ENCODE measurements at regions not wholly inside any gene's neighbourhood (a gene's known extent, or its start where the extent isn't known, plus 50 kb on each side); places are given as distances from the start of the nearest gene placed in this dataset.

GRCh38 chr14:55752580-55753390 is 172.8 kb downstream of the KTN1 start:
- no peak for TF ChIP-seq POLR2A (IDR thresholded peaks at IDR 0.05)
- TF ChIP-seq, protein P1, sequence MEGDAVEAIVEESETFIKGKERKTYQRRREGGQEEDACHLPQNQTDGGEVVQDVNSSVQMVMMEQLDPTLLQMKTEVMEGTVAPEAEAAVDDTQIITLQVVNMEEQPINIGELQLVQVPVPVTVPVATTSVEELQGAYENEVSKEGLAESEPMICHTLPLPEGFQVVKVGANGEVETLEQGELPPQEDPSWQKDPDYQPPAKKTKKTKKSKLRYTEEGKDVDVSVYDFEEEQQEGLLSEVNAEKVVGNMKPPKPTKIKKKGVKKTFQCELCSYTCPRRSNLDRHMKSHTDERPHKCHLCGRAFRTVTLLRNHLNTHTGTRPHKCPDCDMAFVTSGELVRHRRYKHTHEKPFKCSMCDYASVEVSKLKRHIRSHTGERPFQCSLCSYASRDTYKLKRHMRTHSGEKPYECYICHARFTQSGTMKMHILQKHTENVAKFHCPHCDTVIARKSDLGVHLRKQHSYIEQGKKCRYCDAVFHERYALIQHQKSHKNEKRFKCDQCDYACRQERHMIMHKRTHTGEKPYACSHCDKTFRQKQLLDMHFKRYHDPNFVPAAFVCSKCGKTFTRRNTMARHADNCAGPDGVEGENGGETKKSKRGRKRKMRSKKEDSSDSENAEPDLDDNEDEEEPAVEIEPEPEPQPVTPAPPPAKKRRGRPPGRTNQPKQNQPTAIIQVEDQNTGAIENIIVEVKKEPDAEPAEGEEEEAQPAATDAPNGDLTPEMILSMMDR (IDR thresholded peaks at IDR 0.05) = no peak
- DNase-seq (ENCODE audit: low spot score in 2 of 2) = peak in 1 of 2 donors; percentile 40
- 65 to 67% methylated on average over 7 of the region's 7 CpGs for WGBS, 2 donors
- intact Hi-C loops (cut with DNase I; ENCODE audit: low total_unique reads) = no loop called here
- no peak overlapping the region for H3K4me3 ChIP-seq (ENCODE audit: low read depth, poor library complexity, severe bottlenecking)

- DNase-seq (ENCODE audit: low spot score in 2 of 2) = no peak
- intact Hi-C loops (cut with DNase I; ENCODE audit: low total_unique reads) = no loop called here
- TF ChIP-seq, protein P1 (IDR thresholded peaks at IDR 0.05) = no peak
- no peak for TF ChIP-seq POLR2A (IDR thresholded peaks at IDR 0.05)
- 77 to 87% methylated on average over 2 of the region's 2 CpGs for WGBS, 2 donors
- no peak overlapping the region for H3K4me3 ChIP-seq (ENCODE audit: low read depth, poor library complexity, severe bottlenecking)
Observed at GRCh38 chr14:55754471-55754870, 174.5 kb downstream of the KTN1 start.

- H3K4me3 ChIP-seq (ENCODE audit: low read depth, poor library complexity, severe bottlenecking) = no peak overlapping the region
- 97% methylated on average over 5 of the region's 5 CpGs for WGBS, 2 donors
- no peak for DNase-seq (ENCODE audit: low spot score in 2 of 2)
- TF ChIP-seq POLR2A (IDR thresholded peaks at IDR 0.05) = no peak
- TF ChIP-seq, protein P1 (IDR thresholded peaks at IDR 0.05) = no peak
- intact Hi-C loops (cut with DNase I; ENCODE audit: low total_unique reads) = no loop called here
Observed at GRCh38 chr14:55754871-55755270, 174.9 kb downstream of the KTN1 start.

DNA sequence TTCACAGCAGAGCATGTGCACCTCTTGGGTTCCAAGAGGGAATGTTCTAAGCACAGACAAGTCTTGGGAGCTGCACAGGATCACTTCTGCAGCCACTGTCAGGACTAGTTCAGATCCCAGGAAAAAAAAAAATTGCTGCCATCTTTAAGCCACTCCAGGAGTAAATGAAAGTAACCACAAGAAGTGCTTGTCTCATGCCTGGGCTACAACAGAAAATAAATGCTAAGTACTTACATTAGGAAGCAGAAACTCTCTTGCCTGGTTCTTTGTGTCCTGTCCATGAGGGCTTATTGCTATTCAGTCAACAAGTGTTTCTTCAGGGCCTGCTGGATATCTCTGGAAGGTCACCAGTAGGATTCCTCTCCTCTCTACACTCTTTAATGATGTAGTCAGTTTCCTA is 176.1 kb downstream of the KTN1 start:
- intact Hi-C loops (cut with DNase I; ENCODE audit: low total_unique reads) = no loop called here
- TF ChIP-seq, protein P1 (IDR thresholded peaks at IDR 0.05) = no peak
- no peak for TF ChIP-seq POLR2A (IDR thresholded peaks at IDR 0.05)

DNA sequence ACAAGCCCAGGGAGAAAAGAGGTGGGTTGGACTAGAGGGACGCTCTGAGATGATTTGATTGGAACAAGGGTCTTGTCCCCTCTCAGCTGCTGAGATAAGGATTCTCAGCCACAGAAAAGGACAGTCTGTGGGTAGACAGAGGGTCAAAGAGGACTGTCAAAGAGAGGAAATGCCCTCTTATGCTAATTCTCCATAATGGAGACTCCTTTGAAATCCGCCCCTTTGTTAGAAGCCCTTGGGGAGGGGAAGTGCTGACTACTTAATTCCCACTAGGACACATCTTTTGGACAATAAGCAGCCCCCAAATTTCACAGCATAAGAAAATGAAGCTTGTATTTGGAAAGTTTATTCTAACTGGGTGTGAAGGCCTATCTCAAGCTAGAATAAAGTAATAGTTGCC is 176.6 kb downstream of the KTN1 start:
- WGBS, 2 donors = 89 to 91% methylated on average over 2 of the region's 2 CpGs
- TF ChIP-seq, protein P1 (IDR thresholded peaks at IDR 0.05) = no peak
- TF ChIP-seq POLR2A (IDR thresholded peaks at IDR 0.05) = no peak
- intact Hi-C loops (cut with DNase I; ENCODE audit: low total_unique reads) = no loop called here

More for the DNA sequence above, 176.1 kb downstream of the KTN1 start:
- H3K4me3 ChIP-seq (ENCODE audit: low read depth, poor library complexity, severe bottlenecking) = no peak overlapping the region
- no peak for DNase-seq (ENCODE audit: low spot score in 2 of 2)

GRCh38 chr14:55758796-55759195 is 178.8 kb downstream of the KTN1 start:
- no peak for TF ChIP-seq POLR2A (IDR thresholded peaks at IDR 0.05)
- TF ChIP-seq, protein P1 (IDR thresholded peaks at IDR 0.05) = no peak
- intact Hi-C loops (cut with DNase I; ENCODE audit: low total_unique reads) = no loop called here

More for the DNA sequence above, 176.6 kb downstream of the KTN1 start:
- H3K4me3 ChIP-seq (ENCODE audit: low read depth, poor library complexity, severe bottlenecking) = no peak overlapping the region
- no peak for DNase-seq (ENCODE audit: low spot score in 2 of 2)

More at GRCh38 chr14:55758796-55759195, 178.8 kb downstream of the KTN1 start:
- 85 to 91% methylated on average over 1 of the region's 1 CpG for WGBS, 2 donors
- no peak overlapping the region for H3K4me3 ChIP-seq (ENCODE audit: low read depth, poor library complexity, severe bottlenecking)
- peak in 1 of 2 donors; percentile 4 for DNase-seq (ENCODE audit: low spot score in 2 of 2)
